D721Med (cell line): ENCODE measurements at regions not wholly inside any gene's neighbourhood (a gene's known extent, or its start where the extent isn't known, plus 50 kb on each side); places are given as distances from the start of the nearest gene placed in this dataset.

Source experiments
- DNase-seq: peaks from one replicate; pipeline ENCODE4 v3.0.0; 2011; ENCODE audit warnings: low spot score; ENCODE audit not compliant: insufficient read length
- FAIRE-seq: peaks from 2 replicates; lab custom pipeline; 2011; peaks lifted over from hg19 to GRCh38; lab: Jason Lieb, UNC
- CTCF ChIP-seq: IDR thresholded peaks from 2 replicates; pipeline ENCODE4 v1.5.1; 2012; ENCODE audit warnings: mild to moderate bottlenecking, control low read depth; ENCODE audit not compliant: insufficient read depth; ENCODE audit errors: missing control alignments

GRCh38 chr1:195941795-195942194 lies 666.4 kb downstream of the KCNT2 start:
- TF ChIP-seq CTCF: no peak
- no peak for DNase-seq
- FAIRE-seq: peak; percentile 25

GRCh38 chr1:195941314-195941713 lies 666.9 kb downstream of the KCNT2 start:
- no peak for FAIRE-seq
- no peak for TF ChIP-seq CTCF
- DNase-seq: no peak

GRCh38 chr1:195939844-195940243 lies 668.4 kb downstream of the KCNT2 start:
- DNase-seq (no peak), FAIRE-seq (no peak)
- TF ChIP-seq CTCF: no peak

- TF ChIP-seq CTCF: no peak
- FAIRE-seq: peak; percentile 90
- DNase-seq: no peak
These were observed 673.3 kb downstream of the KCNT2 start for GRCh38 chr1:195934817-195935553.

GRCh38 chr1:195933835-195934234 lies 674.4 kb downstream of the KCNT2 start:
- no peak for FAIRE-seq
- no peak for TF ChIP-seq CTCF
- DNase-seq: no peak

- FAIRE-seq (no peak), DNase-seq (no peak)
- TF ChIP-seq CTCF: no peak
These were observed 692.4 kb downstream of the KCNT2 start for GRCh38 chr1:195915826-195916225.

GRCh38 chr1:195909061-195909460 lies 699.2 kb downstream of the KCNT2 start:
- no peak for FAIRE-seq
- no peak for TF ChIP-seq CTCF
- DNase-seq: no peak
